ENCODE measurements at regions not wholly inside any gene's neighbourhood (a gene's known extent, or its start where the extent isn't known, plus 50 kb on each side); places are given as distances from the start of the nearest gene placed in this dataset.

DNA sequence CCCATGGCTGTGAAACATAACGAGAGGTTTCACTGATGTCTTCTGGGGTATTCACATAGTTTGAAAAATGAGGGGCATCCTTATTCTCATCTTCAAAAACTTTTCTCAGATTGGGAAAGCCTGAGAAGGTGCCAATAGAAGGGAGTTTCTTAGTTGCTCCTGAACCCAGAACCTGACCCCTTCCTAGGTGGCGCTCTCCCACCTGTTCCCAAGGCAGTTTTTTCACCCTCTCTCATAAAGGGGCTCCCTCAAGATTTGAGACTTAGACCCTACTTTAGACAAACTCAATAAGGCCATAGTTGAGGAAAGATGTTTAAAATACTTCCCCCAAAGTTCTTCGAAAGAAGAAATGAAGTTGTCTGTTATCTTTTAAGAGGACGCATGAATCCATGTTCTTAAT, 142.2 kb downstream of the FGF9 start:
- no peaks in the 10 kb centered on the region for H3K27me3 ChIP-seq (ENCODE audit: control insufficient read depth, insufficient read depth, low read length)
- H3K9me3 ChIP-seq (ENCODE audit: control insufficient read depth, insufficient read depth, low read length) = peaks cover 21% of the 10 kb centered on the region
- no peak for DNase-seq (ENCODE audit: low read depth, low spot score)
- ChIA-PET CTCF (no interaction called here), POLR2A (no interaction called here)
- no peak overlapping the region for H3K27ac ChIP-seq (ENCODE audit: low read depth, low read length)
- no peak overlapping the region for H3K4me3 ChIP-seq (ENCODE audit: low read depth, low read length)
- TF ChIP-seq, protein P1, sequence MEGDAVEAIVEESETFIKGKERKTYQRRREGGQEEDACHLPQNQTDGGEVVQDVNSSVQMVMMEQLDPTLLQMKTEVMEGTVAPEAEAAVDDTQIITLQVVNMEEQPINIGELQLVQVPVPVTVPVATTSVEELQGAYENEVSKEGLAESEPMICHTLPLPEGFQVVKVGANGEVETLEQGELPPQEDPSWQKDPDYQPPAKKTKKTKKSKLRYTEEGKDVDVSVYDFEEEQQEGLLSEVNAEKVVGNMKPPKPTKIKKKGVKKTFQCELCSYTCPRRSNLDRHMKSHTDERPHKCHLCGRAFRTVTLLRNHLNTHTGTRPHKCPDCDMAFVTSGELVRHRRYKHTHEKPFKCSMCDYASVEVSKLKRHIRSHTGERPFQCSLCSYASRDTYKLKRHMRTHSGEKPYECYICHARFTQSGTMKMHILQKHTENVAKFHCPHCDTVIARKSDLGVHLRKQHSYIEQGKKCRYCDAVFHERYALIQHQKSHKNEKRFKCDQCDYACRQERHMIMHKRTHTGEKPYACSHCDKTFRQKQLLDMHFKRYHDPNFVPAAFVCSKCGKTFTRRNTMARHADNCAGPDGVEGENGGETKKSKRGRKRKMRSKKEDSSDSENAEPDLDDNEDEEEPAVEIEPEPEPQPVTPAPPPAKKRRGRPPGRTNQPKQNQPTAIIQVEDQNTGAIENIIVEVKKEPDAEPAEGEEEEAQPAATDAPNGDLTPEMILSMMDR (IDR thresholded peaks at IDR 0.05; ENCODE audit: low read depth, low read length) = no peak

DNA sequence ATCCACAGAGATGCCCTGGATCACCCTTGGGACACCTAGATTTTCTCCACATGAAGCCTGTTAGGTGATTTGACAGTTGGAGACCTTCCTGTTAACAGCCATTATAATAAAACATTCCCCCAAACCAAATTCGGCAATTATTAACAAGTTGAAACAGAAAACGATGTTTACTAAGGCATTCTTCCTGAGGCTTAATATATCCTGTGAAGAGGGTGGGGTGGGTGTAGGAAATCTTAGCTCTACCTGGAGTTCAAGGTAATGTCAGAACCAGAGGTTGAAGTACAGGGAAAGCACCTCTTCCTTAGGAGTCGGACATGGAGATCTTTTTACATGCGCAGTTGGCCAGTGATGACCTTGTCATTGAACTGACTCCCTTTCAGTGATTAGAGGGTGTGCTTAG, 143.0 kb downstream of the FGF9 start:
- no peaks in the 10 kb centered on the region for H3K27me3 ChIP-seq (ENCODE audit: control insufficient read depth, insufficient read depth, low read length)
- no peak overlapping the region for H3K27ac ChIP-seq (ENCODE audit: low read depth, low read length)
- CTCF ChIA-PET = no interaction called here

DNA sequence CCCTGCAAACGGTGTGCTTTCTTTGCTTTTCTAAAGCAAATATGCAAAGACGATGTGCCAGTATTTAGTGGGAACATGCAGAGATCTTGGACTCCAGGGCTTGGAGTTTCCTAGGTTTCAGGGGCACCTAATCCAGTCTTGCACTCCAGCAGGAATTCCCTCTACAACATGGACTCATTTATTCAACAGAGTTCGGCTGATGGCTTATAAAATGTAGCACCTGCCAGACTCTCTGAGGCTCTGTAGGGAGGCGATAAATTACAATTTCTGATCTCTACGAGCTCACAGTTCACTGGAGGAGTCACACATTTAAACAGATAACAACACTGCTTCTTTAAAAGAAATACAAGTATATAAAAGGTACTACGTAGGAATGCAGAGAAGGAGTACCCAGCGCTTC, 143.7 kb downstream of the FGF9 start:
- ChIA-PET CTCF (no interaction called here), POLR2A (no interaction called here)
- Histone ChIP-seq H3K9me3 (ENCODE audit: control insufficient read depth, insufficient read depth, low read length) (peaks cover 22% of the 10 kb centered on the region), H3K27me3 (ENCODE audit: control insufficient read depth, insufficient read depth, low read length) (no peaks in the 10 kb centered on the region), H3K27ac (ENCODE audit: low read depth, low read length) (no peak overlapping the region), H3K4me3 (ENCODE audit: low read depth, low read length) (no peak overlapping the region)
- DNase-seq (ENCODE audit: low read depth, low spot score) = no peak
- TF ChIP-seq, protein P1 (IDR thresholded peaks at IDR 0.05; ENCODE audit: low read depth, low read length) = no peak

More for the DNA sequence above, 143.0 kb downstream of the FGF9 start:
- TF ChIP-seq, protein P1 (IDR thresholded peaks at IDR 0.05; ENCODE audit: low read depth, low read length) = no peak
- POLR2A ChIA-PET = no interaction called here
- Histone ChIP-seq H3K4me3 (ENCODE audit: low read depth, low read length) (no peak overlapping the region), H3K9me3 (ENCODE audit: control insufficient read depth, insufficient read depth, low read length) (peaks cover 22% of the 10 kb centered on the region)
- DNase-seq (ENCODE audit: low read depth, low spot score) = no peak

DNA sequence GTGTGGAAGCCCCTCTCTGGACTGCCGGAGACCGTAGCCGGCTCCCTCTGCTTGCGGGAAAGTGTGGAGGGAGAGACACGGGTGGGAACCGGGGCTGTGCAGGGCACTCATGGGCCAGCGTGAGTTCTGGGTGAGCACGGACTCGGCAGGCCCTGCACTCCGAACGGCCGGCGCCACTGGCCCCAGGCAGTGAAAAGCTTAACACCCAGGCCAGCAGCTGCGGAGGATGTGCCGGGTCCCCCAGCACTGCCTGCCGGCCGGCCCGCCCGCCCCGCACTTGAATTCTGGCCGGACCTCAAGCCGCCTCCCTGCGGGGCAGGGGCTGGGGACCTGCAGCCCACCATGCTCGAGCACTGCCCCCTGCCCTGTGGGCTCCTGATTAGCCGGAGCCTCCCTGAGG, 147.0 kb downstream of the FGF9 start:
- Histone ChIP-seq H3K9me3 (ENCODE audit: control insufficient read depth, insufficient read depth, low read length) (peaks cover 16% of the 10 kb centered on the region; the same call in 1 of the 2 replicates), H3K4me3 (ENCODE audit: low read depth, low read length) (no peak overlapping the region), H3K27me3 (ENCODE audit: control insufficient read depth, insufficient read depth, low read length) (no peaks in the 10 kb centered on the region), H3K27ac (ENCODE audit: low read depth, low read length) (no peak overlapping the region)
- TF ChIP-seq, protein P1 (IDR thresholded peaks at IDR 0.05; ENCODE audit: low read depth, low read length) = no peak
- CTCF ChIA-PET = no interaction called here
- POLR2A ChIA-PET = no interaction called here
- DNase-seq (ENCODE audit: low read depth, low spot score) = no peak

DNA sequence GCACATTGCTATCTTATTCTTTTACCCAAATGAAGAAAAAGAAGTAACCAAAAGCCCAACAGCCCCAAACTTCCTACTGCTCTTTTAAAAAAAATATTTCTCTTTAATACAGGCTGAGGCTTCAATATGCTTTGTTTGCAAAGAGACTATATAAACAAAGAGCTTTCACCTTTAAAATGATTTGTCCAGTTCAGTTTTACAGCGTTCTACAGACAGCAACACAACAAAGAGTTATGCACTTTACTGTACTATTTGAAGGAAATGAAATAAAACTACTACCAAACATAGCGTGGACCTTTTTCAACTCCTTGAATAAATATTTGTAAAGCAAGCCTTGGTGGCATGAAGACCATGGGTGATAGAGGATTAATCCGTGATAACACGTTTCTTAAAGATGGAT, 151.2 kb downstream of the FGF9 start:
- POLR2A ChIA-PET = no interaction called here
- no peak overlapping the region for H3K27ac ChIP-seq (ENCODE audit: low read depth, low read length)
- no peak for DNase-seq (ENCODE audit: low read depth, low spot score)
- H3K27me3 ChIP-seq (ENCODE audit: control insufficient read depth, insufficient read depth, low read length) = no peaks in the 10 kb centered on the region
- CTCF ChIA-PET = no interaction called here
- TF ChIP-seq, protein P1 (IDR thresholded peaks at IDR 0.05; ENCODE audit: low read depth, low read length) = no peak
- H3K9me3 ChIP-seq (ENCODE audit: control insufficient read depth, insufficient read depth, low read length) = peaks cover 12% of the 10 kb centered on the region; the same call in 1 of the 2 replicates
- no peak overlapping the region for H3K4me3 ChIP-seq (ENCODE audit: low read depth, low read length)

Measured in AG04450 (cell line).